ENCODE measurements at regions not wholly inside any gene's neighbourhood (a gene's known extent, or its start where the extent isn't known, plus 50 kb on each side); places are given as distances from the start of the nearest gene placed in this dataset.

DNA sequence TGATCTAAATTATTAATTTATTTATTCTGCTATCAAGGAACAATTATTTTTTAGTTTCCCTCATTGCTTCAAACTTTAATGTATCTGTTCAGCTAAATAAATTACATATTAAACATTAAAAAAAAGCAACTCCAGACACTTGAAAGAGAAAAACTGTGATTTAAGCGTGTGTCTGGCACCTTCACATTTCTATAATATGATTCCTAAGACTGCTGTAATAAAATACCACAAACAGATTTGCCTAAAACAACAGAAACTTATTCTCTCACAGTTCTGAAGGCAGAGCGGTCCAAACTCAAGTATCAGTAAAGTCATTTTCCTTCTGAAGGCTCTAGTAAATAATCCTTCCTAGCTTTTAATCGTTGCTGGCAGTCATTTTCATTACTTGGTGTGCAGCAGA, 580.4 kb upstream of the KCND2 start:
- Mint-ChIP-seq H3K4me3 (no peak overlapping the region), H3K4me1 (ENCODE audit: unreplicated experiment) (no peaks in the 10 kb centered on the region), H3K36me3 (no peaks in the 10 kb centered on the region), H3K9me3 (peaks cover 3% of the 10 kb centered on the region), H3K27ac (no peak overlapping the region), H3K27me3 (no peaks in the 10 kb centered on the region)
- TF ChIP-seq, protein P1, sequence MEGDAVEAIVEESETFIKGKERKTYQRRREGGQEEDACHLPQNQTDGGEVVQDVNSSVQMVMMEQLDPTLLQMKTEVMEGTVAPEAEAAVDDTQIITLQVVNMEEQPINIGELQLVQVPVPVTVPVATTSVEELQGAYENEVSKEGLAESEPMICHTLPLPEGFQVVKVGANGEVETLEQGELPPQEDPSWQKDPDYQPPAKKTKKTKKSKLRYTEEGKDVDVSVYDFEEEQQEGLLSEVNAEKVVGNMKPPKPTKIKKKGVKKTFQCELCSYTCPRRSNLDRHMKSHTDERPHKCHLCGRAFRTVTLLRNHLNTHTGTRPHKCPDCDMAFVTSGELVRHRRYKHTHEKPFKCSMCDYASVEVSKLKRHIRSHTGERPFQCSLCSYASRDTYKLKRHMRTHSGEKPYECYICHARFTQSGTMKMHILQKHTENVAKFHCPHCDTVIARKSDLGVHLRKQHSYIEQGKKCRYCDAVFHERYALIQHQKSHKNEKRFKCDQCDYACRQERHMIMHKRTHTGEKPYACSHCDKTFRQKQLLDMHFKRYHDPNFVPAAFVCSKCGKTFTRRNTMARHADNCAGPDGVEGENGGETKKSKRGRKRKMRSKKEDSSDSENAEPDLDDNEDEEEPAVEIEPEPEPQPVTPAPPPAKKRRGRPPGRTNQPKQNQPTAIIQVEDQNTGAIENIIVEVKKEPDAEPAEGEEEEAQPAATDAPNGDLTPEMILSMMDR (conservative IDR thresholded peaks at IDR 0.05): no peak
- DNase-seq (ENCODE audit: extremely low spot score, unreplicated experiment): no peak

DNA sequence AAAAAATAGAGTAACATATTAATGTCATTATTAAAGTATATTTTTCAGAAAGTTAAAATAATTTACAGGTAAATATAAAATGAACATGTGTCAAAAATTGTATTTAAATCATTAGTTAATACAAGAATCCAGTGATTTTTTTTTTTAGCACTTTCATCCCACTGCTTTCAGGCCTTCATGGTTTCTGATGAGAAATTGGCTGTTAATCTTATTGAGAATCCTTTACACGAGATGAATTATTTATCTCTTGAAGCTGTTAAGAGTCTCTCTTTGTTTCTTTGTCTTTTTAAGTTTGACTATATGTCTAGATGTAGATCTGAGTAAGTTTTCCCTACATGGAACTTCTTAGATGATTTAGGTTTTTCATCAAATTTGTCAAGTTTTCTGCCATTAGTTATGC, 578.5 kb upstream of the KCND2 start:
- Mint-ChIP-seq H3K4me1 (ENCODE audit: unreplicated experiment) (no peaks in the 10 kb centered on the region), H3K27me3 (no peaks in the 10 kb centered on the region), H3K9me3 (peaks cover 3% of the 10 kb centered on the region), H3K27ac (no peak overlapping the region), H3K4me3 (no peak overlapping the region), H3K36me3 (no peaks in the 10 kb centered on the region)
- no peak for DNase-seq (ENCODE audit: extremely low spot score, unreplicated experiment)
- TF ChIP-seq, protein P1 (conservative IDR thresholded peaks at IDR 0.05): no peak

DNA sequence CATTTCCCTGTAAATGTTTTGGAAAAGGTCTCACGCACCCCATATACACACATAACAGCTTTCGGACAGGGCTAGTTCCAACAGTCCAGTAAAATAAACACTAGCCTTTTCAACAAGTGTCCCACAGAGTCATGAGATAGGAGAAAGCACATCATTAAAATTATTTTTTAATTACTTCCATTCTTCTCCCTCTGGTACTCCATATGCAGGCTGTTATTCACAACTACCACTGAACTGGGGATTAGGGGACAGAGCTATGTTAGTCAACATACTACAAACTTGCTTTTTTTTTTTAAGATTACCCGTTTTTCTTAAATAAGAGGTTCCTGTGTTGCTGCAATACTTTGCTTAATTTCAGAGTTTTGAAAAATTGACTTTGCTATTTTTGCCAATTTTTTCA, 576.6 kb upstream of the KCND2 start:
- Mint-ChIP-seq H3K36me3 (no peaks in the 10 kb centered on the region), H3K9me3 (peaks cover 3% of the 10 kb centered on the region), H3K4me1 (ENCODE audit: unreplicated experiment) (no peaks in the 10 kb centered on the region), H3K4me3 (no peak overlapping the region), H3K27me3 (no peaks in the 10 kb centered on the region), H3K27ac (no peak overlapping the region)
- no peak for DNase-seq (ENCODE audit: extremely low spot score, unreplicated experiment)
- TF ChIP-seq, protein P1 (conservative IDR thresholded peaks at IDR 0.05): no peak

DNA sequence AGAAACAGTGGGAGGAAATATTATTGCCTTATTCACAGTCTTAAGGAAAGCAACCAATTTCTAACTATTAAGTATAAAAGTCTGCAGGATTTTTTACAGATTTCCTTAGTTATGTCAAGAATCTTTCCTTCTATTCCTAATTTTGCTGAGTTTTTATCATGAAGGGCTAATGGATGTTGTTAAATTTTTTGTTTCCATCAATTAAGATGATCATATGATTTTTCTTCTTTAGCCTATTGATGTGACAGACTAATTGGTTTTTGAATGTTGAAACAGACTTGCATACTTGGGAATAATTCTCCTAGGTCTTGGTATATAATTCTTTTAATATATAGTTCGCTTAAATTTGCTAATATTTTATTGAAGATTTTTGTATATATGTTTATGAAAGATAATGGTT, 569.1 kb upstream of the KCND2 start:
- Mint-ChIP-seq H3K4me3 (no peak overlapping the region), H3K9me3 (no peaks in the 10 kb centered on the region), H3K4me1 (ENCODE audit: unreplicated experiment) (no peaks in the 10 kb centered on the region), H3K36me3 (no peaks in the 10 kb centered on the region), H3K27ac (no peak overlapping the region), H3K27me3 (no peaks in the 10 kb centered on the region)
- no peak for DNase-seq (ENCODE audit: extremely low spot score, unreplicated experiment)
- TF ChIP-seq, protein P1 (conservative IDR thresholded peaks at IDR 0.05): no peak

DNA sequence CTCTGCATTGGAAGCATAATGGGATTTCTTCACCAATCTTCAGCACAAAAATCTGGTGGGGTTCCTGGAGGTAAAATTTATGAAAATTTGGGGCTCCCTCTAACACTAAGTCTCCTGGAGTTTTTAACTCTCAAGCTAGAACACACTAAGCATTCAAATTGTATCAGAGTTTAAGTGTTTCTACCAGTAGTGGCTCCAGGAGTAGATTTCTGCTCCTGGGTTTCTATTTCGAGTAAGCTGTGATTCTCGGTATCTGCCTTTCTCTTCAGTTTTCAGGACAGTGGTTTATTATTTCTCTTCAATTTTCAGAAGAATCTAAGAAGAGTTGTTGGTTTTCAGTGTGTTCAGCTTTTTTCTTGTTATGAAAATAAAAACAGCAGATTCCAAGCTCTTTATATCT, 566.4 kb upstream of the KCND2 start:
- Mint-ChIP-seq H3K27me3 (no peaks in the 10 kb centered on the region), H3K9me3 (no peaks in the 10 kb centered on the region), H3K27ac (no peak overlapping the region), H3K36me3 (no peaks in the 10 kb centered on the region), H3K4me1 (ENCODE audit: unreplicated experiment) (no peaks in the 10 kb centered on the region), H3K4me3 (no peak overlapping the region)
- TF ChIP-seq, protein P1 (conservative IDR thresholded peaks at IDR 0.05): no peak
- DNase-seq (ENCODE audit: extremely low spot score, unreplicated experiment): no peak

DNA sequence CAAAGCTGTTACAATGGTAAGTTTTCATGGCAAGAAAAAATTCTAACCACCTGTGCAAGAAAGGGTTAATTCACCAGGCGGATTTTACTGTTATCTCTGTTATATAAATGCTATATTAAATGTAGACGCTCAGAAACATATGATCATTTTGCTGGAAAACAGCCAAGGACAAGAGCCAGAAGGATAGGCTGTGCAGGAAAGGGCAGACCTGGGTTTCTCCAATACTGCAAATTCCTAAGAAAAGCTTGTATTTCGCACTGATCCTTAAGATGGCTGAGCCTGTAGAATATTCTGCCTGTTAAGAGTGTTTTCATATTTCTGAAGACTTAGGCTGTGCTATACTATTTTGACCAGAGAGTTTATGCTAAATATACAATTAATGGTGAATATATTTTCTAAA, 564.1 kb upstream of the KCND2 start:
- no peaks in the 10 kb centered on the region for H3K36me3 Mint-ChIP-seq
- DNase-seq (ENCODE audit: extremely low spot score, unreplicated experiment): no peak
- H3K4me1 Mint-ChIP-seq (ENCODE audit: unreplicated experiment): no peaks in the 10 kb centered on the region
- no peak overlapping the region for H3K27ac Mint-ChIP-seq
- H3K4me3 Mint-ChIP-seq: no peak overlapping the region
- H3K27me3 Mint-ChIP-seq: no peaks in the 10 kb centered on the region
- TF ChIP-seq, protein P1 (conservative IDR thresholded peaks at IDR 0.05): no peak
- no peaks in the 10 kb centered on the region for H3K9me3 Mint-ChIP-seq
